ENCODE measurements at regions not wholly inside any gene's neighbourhood (a gene's known extent, or its start where the extent isn't known, plus 50 kb on each side); places are given as distances from the start of the nearest gene placed in this dataset.
"Not testable (repeated sequence)": the region's sequence is repeated elsewhere in the genome, so short reads cannot be mapped to it uniquely, and the experiment has no call there.

DNA sequence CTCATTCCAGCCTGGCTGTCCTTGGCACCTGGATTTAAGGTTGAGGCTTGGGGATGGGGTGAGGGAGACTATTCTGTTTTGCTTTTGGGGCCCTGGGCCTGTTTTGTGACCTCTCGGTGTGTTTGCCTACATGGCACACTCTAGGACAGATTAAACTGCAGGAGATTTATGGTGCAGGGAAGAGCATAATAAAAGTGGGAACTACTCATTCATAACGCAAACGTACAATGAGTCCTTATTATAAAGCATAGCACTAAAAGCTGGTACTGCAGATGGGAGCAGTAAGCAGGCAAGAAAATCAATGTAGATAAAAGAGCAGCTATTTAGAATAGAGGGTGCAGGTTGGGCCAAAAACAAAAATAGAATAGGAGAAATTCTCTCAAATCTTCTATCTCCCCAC lies 238.4 kb downstream of the ACTR3 start:
- TF ChIP-seq CTCF (IDR thresholded peaks at IDR 0.05 in 4 of 5, conservative IDR thresholded peaks at IDR 0.05 in 1 of 5) (no peak), POLR2A (IDR thresholded peaks at IDR 0.05) (no peak)
- intact Hi-C loops (cut with DNase I; ENCODE audit: low total_unique reads) (no loop called here), in situ Hi-C loops (cut with MboI; ENCODE audit: low sequenced_read_pairs in 4 of 4) (no loop called here)
- no peak overlapping the region for H3K4me3 ChIP-seq
- H3K4me1 ChIP-seq, result no peaks in the 10 kb centered on the region
- ATAC-seq (no peak), DNase-seq (no peak)
- H3K36me3 ChIP-seq, result no peaks in the 10 kb centered on the region
- no peak overlapping the region for H3K27ac ChIP-seq
- H3K9me3 ChIP-seq, result no peaks in the 10 kb centered on the region
- H3K27me3 ChIP-seq, result peaks cover 0 to 2% (median 0%) of the 10 kb centered on the region in 3 donors

DNA sequence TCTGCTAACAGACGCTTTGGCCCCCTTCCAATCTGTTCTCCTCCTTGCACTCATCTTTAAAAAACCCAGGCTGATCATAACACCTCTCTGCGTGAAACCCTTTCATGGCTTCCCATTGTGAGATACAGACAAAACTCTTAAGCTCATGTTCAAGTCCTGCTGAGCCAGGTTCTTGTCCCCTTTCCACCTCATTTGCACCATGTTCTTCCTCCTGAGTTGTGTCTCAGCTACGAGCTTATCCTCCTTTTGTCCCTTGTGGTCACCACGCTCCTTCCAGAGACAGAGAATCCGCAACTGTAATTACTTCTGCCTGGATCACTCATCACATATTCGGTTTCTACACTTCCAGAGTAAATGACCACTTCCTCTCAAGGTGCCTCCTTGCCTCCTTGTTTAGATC lies 238.8 kb downstream of the ACTR3 start:
- H3K9me3 ChIP-seq, result no peaks in the 10 kb centered on the region
- peaks cover 0 to 2% (median 0%) of the 10 kb centered on the region in 3 donors for H3K27me3 ChIP-seq
- no peaks in the 10 kb centered on the region for H3K4me1 ChIP-seq
- in situ Hi-C loops (cut with MboI; ENCODE audit: low sequenced_read_pairs in 4 of 4), result no loop called here
- intact Hi-C loops (cut with DNase I; ENCODE audit: low total_unique reads), result no loop called here
- no peaks in the 10 kb centered on the region for H3K36me3 ChIP-seq
- H3K27ac ChIP-seq, result no peak overlapping the region
- ATAC-seq (no peak), DNase-seq (no peak)
- TF ChIP-seq CTCF (IDR thresholded peaks at IDR 0.05 in 4 of 5, conservative IDR thresholded peaks at IDR 0.05 in 1 of 5), result no peak
- TF ChIP-seq POLR2A (IDR thresholded peaks at IDR 0.05), result no peak
- no peak overlapping the region for H3K4me3 ChIP-seq

DNA sequence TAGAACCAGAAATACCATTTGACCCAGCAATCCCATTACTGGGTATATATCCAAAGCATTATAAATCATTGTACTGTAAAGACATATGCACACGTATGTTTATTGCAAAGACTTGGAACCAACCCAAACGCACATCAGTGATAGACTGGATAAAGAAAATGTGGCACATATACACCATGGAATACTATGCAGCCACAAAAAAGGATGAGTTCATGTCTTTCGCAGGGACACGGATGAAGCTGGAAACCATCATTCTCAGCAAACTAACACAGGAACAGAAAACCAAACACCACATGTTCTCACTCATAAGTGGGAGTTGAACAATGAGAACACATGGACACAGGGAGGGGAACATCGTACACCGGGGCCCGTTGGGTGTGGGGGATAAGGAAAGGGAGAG lies 242.2 kb downstream of the ACTR3 start:
- H3K4me1 ChIP-seq; DNase-seq; H3K36me3 ChIP-seq; H3K27me3 ChIP-seq; intact Hi-C loops (cut with DNase I; ENCODE audit: low total_unique reads); H3K9me3 ChIP-seq; in situ Hi-C loops (cut with MboI; ENCODE audit: low sequenced_read_pairs in 4 of 4); ATAC-seq; H3K4me3 ChIP-seq; H3K27ac ChIP-seq: not testable (repeated sequence)

- Histone ChIP-seq H3K27me3 (peaks cover 0 to 2% (median 0%) of the 10 kb centered on the region in 3 donors), H3K36me3 (no peaks in the 10 kb centered on the region), H3K9me3 (no peaks in the 10 kb centered on the region), H3K27ac (no peak overlapping the region), H3K4me1 (no peaks in the 10 kb centered on the region), H3K4me3 (no peak overlapping the region)
- DNase-seq, result no peak
- intact Hi-C loops (cut with DNase I; ENCODE audit: low total_unique reads) (no loop called here), in situ Hi-C loops (cut with MboI; ENCODE audit: low sequenced_read_pairs in 4 of 4) (no loop called here)
- no peak for ATAC-seq
- no peak for TF ChIP-seq CTCF (IDR thresholded peaks at IDR 0.05 in 4 of 5, conservative IDR thresholded peaks at IDR 0.05 in 1 of 5)
These were observed 244.3 kb downstream of the ACTR3 start for GRCh38 chr2:114134146-114134545.

GRCh38 chr2:114139542-114139941 lies 249.7 kb downstream of the ACTR3 start:
- no peak overlapping the region for H3K4me3 ChIP-seq
- H3K9me3 ChIP-seq, result no peaks in the 10 kb centered on the region
- ATAC-seq (no peak), DNase-seq (no peak)
- TF ChIP-seq CTCF (IDR thresholded peaks at IDR 0.05 in 4 of 5, conservative IDR thresholded peaks at IDR 0.05 in 1 of 5), result no peak
- TF ChIP-seq POLR2A (IDR thresholded peaks at IDR 0.05), result no peak
- H3K27ac ChIP-seq, result no peak overlapping the region
- intact Hi-C loops (cut with DNase I; ENCODE audit: low total_unique reads) (no loop called here), in situ Hi-C loops (cut with MboI; ENCODE audit: low sequenced_read_pairs in 4 of 4) (no loop called here)
- no peaks in the 10 kb centered on the region for H3K4me1 ChIP-seq
- no peaks in the 10 kb centered on the region for H3K27me3 ChIP-seq
- H3K36me3 ChIP-seq, result no peaks in the 10 kb centered on the region

Data from gastrocnemius medialis (tissue), 4 donors.